ENCODE measurements at regions not wholly inside any gene's neighbourhood (a gene's known extent, or its start where the extent isn't known, plus 50 kb on each side); places are given as distances from the start of the nearest gene placed in this dataset.

DNA sequence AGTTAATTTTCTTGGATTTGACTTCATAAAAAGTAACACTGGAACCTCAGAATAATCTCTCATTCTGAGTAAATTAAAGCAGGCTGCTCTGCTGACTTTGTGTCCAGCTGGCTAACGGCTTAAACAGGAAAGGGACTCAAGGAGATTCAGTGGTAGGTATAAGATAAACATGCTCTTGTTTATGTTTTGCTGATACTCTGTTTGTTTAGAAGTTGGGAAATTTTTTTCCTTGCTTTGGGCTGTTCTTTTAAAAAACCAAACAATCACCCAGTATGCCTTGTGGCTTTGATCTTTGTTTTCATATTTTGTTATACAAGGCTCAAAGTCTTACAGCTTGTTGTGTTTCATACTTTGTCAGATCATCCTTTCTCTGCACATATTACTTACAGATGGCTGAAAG, 237.6 kb upstream of the RIOK2 start:
- no peaks in the 10 kb centered on the region for H3K27me3 ChIP-seq (replicated peaks; ENCODE audit: insufficient read depth)
- H3K27ac ChIP-seq, result no peak overlapping the region
- no peak for TF ChIP-seq POLR2AphosphoS5 (IDR thresholded peaks at IDR 0.05)
- TF ChIP-seq POLR2A (IDR thresholded peaks at IDR 0.05), result no peak
- TF ChIP-seq, protein P1, sequence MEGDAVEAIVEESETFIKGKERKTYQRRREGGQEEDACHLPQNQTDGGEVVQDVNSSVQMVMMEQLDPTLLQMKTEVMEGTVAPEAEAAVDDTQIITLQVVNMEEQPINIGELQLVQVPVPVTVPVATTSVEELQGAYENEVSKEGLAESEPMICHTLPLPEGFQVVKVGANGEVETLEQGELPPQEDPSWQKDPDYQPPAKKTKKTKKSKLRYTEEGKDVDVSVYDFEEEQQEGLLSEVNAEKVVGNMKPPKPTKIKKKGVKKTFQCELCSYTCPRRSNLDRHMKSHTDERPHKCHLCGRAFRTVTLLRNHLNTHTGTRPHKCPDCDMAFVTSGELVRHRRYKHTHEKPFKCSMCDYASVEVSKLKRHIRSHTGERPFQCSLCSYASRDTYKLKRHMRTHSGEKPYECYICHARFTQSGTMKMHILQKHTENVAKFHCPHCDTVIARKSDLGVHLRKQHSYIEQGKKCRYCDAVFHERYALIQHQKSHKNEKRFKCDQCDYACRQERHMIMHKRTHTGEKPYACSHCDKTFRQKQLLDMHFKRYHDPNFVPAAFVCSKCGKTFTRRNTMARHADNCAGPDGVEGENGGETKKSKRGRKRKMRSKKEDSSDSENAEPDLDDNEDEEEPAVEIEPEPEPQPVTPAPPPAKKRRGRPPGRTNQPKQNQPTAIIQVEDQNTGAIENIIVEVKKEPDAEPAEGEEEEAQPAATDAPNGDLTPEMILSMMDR (IDR thresholded peaks at IDR 0.05), result no peak
- no peaks in the 10 kb centered on the region for H3K36me3 ChIP-seq
- DNase-seq (ENCODE audit: low spot score), result no peak
- H3K4me3 ChIP-seq, result no peak overlapping the region
- H3K4me1 ChIP-seq (replicated peaks), result no peaks in the 10 kb centered on the region
- H3K9me3 ChIP-seq, result no peaks in the 10 kb centered on the region
- intact Hi-C loops (cut with DNase I), result loop anchor here (10.0 kb wide), 1 partner anchor 114 kb away; no protein-coding TSS in a partner anchor
- WGBS, result 21% methylated on average over 1 of the region's 1 CpG

DNA sequence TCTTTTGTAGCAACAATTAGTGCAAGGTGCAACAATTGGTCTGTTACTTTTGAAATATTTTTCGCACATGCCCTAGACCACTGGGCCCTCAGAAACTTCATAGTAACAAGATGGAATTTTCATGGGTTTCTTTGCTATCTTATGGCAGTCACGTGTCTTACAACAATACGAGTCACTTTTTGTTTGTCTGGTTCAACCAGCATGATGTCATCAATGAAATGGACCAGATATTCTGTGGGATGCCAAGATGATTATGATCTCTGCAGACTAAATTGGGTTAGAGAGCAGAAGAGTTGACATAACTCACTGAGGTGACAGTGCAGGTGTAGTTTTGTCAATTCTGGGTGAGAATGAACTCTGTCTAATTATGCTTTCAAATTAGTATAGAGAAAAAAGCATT, 239.6 kb upstream of the RIOK2 start:
- Histone ChIP-seq H3K4me1 (replicated peaks) (no peaks in the 10 kb centered on the region), H3K4me3 (no peak overlapping the region), H3K27me3 (replicated peaks; ENCODE audit: insufficient read depth) (no peaks in the 10 kb centered on the region), H3K36me3 (no peaks in the 10 kb centered on the region), H3K27ac (no peak overlapping the region), H3K9me3 (no peaks in the 10 kb centered on the region)
- intact Hi-C loops (cut with DNase I), result loop anchor here (10.0 kb wide), 1 partner anchor 112 kb away; no protein-coding TSS in a partner anchor
- TF ChIP-seq POLR2AphosphoS5 (IDR thresholded peaks at IDR 0.05) (no peak), POLR2A (IDR thresholded peaks at IDR 0.05) (no peak)
- TF ChIP-seq, protein P1 (IDR thresholded peaks at IDR 0.05), result no peak
- WGBS, result 71% methylated on average over 3 of the region's 3 CpGs
- DNase-seq (ENCODE audit: low spot score), result no peak

DNA sequence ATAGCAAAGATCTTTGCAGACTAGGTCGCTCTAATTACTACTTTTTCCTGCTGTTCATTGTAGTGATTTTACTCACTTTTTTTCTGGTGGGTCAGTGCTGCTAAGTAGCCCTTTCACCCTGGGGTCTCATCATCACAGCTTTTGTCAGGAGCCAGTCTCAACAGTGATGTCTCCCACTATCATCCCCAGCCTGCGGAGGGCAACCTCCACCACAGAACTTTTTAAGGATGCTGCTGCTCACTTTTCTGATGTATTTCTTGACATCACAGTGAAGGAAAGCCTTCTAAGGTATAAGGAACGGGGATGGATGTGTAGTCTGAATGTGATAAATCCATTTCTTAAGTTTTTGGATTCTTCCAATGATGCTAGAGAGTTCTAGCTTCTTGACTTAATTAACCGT, 242.5 kb upstream of the RIOK2 start:
- Histone ChIP-seq H3K9me3 (no peaks in the 10 kb centered on the region), H3K27ac (no peak overlapping the region), H3K4me1 (replicated peaks) (no peaks in the 10 kb centered on the region), H3K27me3 (replicated peaks; ENCODE audit: insufficient read depth) (peaks cover 2% of the 10 kb centered on the region), H3K36me3 (no peaks in the 10 kb centered on the region), H3K4me3 (no peak overlapping the region)
- DNase-seq (ENCODE audit: low spot score), result no peak
- WGBS, result 83% methylated on average over 4 of the region's 4 CpGs
- intact Hi-C loops (cut with DNase I), result loop anchor here (10.0 kb wide), 1 partner anchor 109 kb away; no protein-coding TSS in a partner anchor
- no peak for TF ChIP-seq POLR2AphosphoS5 (IDR thresholded peaks at IDR 0.05)
- TF ChIP-seq, protein P1 (IDR thresholded peaks at IDR 0.05), result peak in 2 of 4 experiments; percentile 11 to 27

DNA sequence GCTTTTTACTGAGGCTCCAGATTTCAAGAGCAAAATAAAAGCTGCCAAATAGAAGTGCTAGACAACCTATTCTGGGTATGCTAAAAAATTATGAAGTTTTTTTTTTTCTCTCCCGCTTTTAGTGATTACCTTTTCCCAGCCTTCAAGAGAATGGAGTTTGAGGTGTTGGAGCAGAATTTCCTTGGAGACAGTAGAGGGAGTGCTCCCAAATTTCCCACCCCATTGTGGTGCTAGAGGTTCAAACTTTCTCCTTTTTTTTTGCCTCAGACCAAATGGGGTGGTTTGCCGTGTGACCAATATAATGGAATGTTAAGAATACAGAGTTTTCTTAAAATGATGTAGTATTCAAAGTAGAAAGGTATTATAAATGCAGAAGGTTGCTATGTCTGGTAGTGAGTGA, 244.2 kb upstream of the RIOK2 start:
- H3K27ac ChIP-seq, result no peak overlapping the region
- DNase-seq (ENCODE audit: low spot score), result no peak
- H3K36me3 ChIP-seq, result no peaks in the 10 kb centered on the region
- no peak overlapping the region for H3K4me3 ChIP-seq
- H3K4me1 ChIP-seq (replicated peaks), result no peaks in the 10 kb centered on the region
- peaks cover 2% of the 10 kb centered on the region for H3K27me3 ChIP-seq (replicated peaks; ENCODE audit: insufficient read depth)
- H3K9me3 ChIP-seq, result no peaks in the 10 kb centered on the region
- intact Hi-C loops (cut with DNase I), result loop anchor here (10.0 kb wide), 1 partner anchor 108 kb away; no protein-coding TSS in a partner anchor
- 76% methylated on average over 2 of the region's 2 CpGs for WGBS
- TF ChIP-seq POLR2A (IDR thresholded peaks at IDR 0.05), result no peak
- TF ChIP-seq, protein P1 (IDR thresholded peaks at IDR 0.05), result no peak
- no peak for TF ChIP-seq POLR2AphosphoS5 (IDR thresholded peaks at IDR 0.05)

DNA sequence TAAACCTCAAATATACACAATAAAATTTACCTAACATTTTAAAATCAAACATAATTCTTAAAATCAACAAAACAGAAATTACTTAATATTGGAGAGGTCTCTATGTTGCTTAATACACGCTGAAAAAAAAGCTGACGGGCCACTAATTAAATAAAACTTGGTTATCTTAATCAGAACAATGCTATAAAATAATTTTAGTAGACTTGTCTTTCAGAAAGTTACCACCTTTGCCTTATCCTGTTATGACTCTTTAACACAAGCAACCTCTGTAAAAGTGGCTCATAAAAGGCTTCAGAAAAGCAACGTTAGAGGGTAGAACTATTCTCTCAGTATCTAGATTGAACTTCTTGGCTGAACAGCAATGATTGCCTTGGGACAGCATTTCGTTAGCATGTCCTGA, 251.0 kb upstream of the RIOK2 start:
- no peak overlapping the region for H3K4me3 ChIP-seq
- intact Hi-C loops (cut with DNase I), result no loop called here
- no peak for TF ChIP-seq POLR2A (IDR thresholded peaks at IDR 0.05)
- no peak for TF ChIP-seq POLR2AphosphoS5 (IDR thresholded peaks at IDR 0.05)
- TF ChIP-seq, protein P1 (IDR thresholded peaks at IDR 0.05), result no peak
- no peaks in the 10 kb centered on the region for H3K4me1 ChIP-seq (replicated peaks)
- H3K27ac ChIP-seq, result no peak overlapping the region
- no peak for DNase-seq (ENCODE audit: low spot score)
- no peaks in the 10 kb centered on the region for H3K9me3 ChIP-seq
- no peaks in the 10 kb centered on the region for H3K36me3 ChIP-seq
- peaks cover 2% of the 10 kb centered on the region for H3K27me3 ChIP-seq (replicated peaks; ENCODE audit: insufficient read depth)
- 11% methylated on average over 4 of the region's 4 CpGs for WGBS
